Large intestine (tissue), 3 donors: ENCODE measurements at regions not wholly inside any gene's neighbourhood (a gene's known extent, or its start where the extent isn't known, plus 50 kb on each side); places are given as distances from the start of the nearest gene placed in this dataset.

Experiments used
- DNase-seq, 2 donors: peaks; one replicate each; pipeline versions ENCODE4 v3.0.0 to v3.0.0-alpha.2; 2013
- H3K27ac ChIP-seq: one replicate; pipeline ENCODE4 v1.5.1; 2013; ENCODE audit warnings: low read length
- H3K27me3 ChIP-seq: 2 replicates; pipeline ENCODE4 v1.6.1; 2013; ENCODE audit warnings: low read length; ENCODE audit not compliant: control insufficient read depth, insufficient read depth
- H3K36me3 ChIP-seq: 2 replicates; pipeline ENCODE4 v1.6.1; 2013; ENCODE audit warnings: low read length; ENCODE audit not compliant: control insufficient read depth, insufficient read depth
- H3K4me1 ChIP-seq: one replicate; pipeline ENCODE4 v1.6.1; 2013; ENCODE audit warnings: low read length; ENCODE audit not compliant: control insufficient read depth, insufficient read depth
- H3K4me3 ChIP-seq: one replicate; pipeline ENCODE4 v1.5.1; 2013; ENCODE audit warnings: low read length
- H3K9me3 ChIP-seq: one replicate; pipeline ENCODE4 v1.6.1; 2013; ENCODE audit warnings: mild to moderate bottlenecking, low read depth, low read length, moderate library complexity; ENCODE audit not compliant: control insufficient read depth
- WGBS: methylation state at CpG from one replicate; pipeline ENCODE4 v1.1.5; 2013; ENCODE audit warnings: low lambda C conversion rate; ENCODE audit not compliant: insufficient coverage; 5-methylcytosine and 5-hydroxymethylcytosine counted together

DNA sequence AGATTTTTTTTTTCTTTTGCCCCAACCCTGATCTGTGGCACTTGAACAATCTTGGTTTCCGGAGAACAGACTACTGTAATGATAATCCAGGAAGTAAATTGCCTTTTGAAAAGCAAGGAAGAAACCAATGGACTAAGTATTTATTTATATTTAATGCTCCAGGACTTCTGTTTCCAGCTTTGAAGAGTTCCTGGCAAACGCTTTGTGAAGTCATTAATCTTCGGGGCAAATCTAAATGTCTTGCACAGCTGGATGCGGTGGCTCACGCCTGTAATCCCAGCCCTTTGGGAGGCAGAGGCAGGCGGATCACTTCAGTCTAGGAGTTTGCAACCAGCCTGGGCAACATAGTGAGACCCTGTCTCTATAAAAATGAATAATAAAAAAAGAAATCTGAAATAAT is 135.1 kb upstream of the GATA6 start:
- H3K4me1 ChIP-seq: peaks cover 13% of the 10 kb centered on the region
- no peaks in the 10 kb centered on the region for H3K27me3 ChIP-seq
- no peak overlapping the region for H3K27ac ChIP-seq
- H3K9me3 ChIP-seq: no peaks in the 10 kb centered on the region
- DNase-seq: no peak
- no peak overlapping the region for H3K4me3 ChIP-seq
- WGBS: no CpG with 5 or more reads among the region's 6 CpGs
- H3K36me3 ChIP-seq: no peaks in the 10 kb centered on the region

DNA sequence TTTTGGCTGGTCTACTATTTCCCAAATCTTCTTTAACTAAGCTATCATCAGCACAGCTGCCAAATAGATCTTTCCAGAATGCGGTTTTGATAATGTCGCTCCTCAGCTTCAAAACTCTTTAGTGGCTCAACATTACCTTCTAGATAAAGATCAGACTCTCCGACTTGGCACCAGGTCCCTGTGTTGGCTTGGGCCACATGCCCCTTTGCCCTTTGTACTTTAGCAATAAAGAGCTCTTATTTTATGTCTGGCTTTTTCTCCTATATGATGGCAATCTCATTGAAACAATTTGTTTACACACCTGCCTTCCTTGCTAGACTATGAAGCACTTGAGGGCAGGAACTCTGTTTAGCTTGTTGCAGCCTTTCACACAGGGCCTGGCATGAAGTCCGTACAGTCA is 128.9 kb upstream of the GATA6 start:
- no CpG with 5 or more reads among the region's 4 CpGs for WGBS
- no peaks in the 10 kb centered on the region for H3K27me3 ChIP-seq
- DNase-seq: peak in 1 of 2 donors; percentile 59
- peak overlapping the region; percentile 9 for H3K27ac ChIP-seq
- H3K9me3 ChIP-seq: peaks cover 3% of the 10 kb centered on the region
- H3K4me1 ChIP-seq: peaks cover 26% of the 10 kb centered on the region
- H3K36me3 ChIP-seq: no peaks in the 10 kb centered on the region
- H3K4me3 ChIP-seq: no peak overlapping the region

DNA sequence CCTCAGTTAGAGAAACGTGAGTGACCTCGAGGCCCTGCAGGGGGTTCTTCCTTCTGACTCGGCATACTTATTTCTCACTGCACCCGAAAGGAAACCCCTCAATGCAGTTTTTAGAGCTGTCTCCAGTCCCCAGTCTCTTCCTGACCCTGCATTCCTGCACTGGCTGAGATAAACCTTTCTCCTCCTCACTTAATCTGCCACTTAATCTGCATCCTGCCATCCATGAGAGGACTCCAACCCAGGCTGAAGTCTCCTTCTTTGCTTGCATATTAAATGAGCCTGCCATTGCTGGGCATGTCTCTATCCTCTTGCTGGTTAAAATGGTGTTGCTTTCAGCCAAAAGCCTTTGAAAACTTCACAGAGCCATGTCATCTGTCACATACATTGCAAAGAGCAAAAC is 125.6 kb upstream of the GATA6 start:
- DNase-seq: no peak
- H3K27ac ChIP-seq: peak overlapping the region; percentile 98
- H3K27me3 ChIP-seq: no peaks in the 10 kb centered on the region
- peaks cover 55% of the 10 kb centered on the region for H3K4me1 ChIP-seq
- no peak overlapping the region for H3K4me3 ChIP-seq
- H3K9me3 ChIP-seq: peaks cover 3% of the 10 kb centered on the region
- no CpG with 5 or more reads among the region's 4 CpGs for WGBS
- H3K36me3 ChIP-seq: no peaks in the 10 kb centered on the region

DNA sequence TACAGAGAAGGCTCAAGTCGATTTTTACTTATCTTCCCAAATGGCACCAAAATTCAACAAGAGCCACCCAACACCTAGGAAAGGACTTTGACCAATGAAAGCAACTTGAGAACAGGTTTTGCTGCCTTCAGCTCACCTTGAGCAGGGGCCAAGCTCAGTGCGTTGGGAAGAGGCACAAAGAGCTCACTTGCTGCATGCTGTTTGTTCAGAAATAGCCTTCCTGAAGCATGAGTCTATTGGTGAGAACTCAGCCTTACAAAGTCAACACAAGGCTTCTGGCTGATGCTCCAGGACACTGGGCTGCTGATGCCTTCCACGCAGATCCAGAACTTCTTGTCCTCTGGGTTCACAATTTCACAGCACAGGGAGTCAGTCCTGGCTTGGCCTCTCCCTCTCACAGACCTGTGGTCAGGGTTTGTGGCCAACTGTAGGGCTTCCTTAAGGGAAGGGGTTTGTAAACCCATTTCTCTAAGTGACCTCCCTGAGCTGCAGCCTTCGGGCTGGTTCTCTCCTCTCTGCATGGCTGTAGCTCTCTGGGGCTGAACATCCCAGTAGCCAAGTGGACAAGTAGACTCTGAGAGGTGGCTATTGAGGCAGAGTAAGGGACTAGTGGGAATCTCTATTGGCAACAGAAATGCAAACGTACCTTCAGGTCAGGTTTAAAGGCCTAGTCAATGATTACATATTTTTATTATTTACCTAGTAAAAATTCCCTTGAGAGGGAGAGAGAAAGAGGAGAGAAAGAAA is 124.7 kb upstream of the GATA6 start:
- Histone ChIP-seq H3K27me3 (no peaks in the 10 kb centered on the region), H3K9me3 (peaks cover 3% of the 10 kb centered on the region), H3K4me1 (peaks cover 62% of the 10 kb centered on the region), H3K27ac (peak overlapping the region; percentile 98), H3K36me3 (no peaks in the 10 kb centered on the region), H3K4me3 (peak overlapping the region; percentile 4)
- 0% methylated on average over 1 of the region's 5 CpGs for WGBS
- DNase-seq: peak; percentile 89 to 95

DNA sequence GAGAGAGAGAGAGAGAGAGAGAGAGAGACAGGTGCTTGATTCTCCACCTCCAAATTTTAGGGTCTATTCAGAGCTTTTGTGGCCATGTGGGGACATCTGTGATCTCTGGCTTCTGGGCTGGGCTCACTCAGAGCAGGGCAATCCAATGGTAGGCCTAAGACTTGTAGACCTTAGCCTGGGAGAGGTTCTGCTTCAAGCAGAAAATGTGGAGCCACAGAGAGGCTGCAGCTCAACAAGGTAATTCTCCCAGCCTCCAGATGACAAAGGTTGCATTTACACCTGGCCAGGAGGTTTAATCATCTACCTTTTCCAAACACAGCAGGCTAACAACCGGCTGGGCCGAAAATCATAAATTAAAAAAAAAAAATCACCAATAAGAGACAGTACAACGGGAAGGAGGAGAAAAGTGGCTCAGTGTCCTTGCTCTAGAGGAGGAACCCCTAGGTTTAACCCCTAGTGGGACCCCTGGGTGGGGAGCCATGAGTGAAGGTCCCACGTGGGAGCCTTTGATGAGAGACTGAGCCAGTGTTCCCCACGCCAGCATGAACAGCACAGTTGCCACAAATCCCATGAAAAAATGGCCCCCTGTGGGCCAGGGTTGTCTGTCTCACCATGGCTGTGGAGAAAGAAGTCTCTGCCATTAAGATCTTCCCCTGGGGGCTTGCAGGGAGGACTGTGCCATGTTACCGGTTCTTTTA is 124.0 kb upstream of the GATA6 start:
- Histone ChIP-seq H3K9me3 (peaks cover 3% of the 10 kb centered on the region), H3K27me3 (no peaks in the 10 kb centered on the region), H3K36me3 (no peaks in the 10 kb centered on the region), H3K4me3 (no peak overlapping the region), H3K4me1 (peaks cover 63% of the 10 kb centered on the region), H3K27ac (peak overlapping the region; percentile 98)
- DNase-seq: peak; percentile 87 to 97
- no CpG with 5 or more reads among the region's 6 CpGs for WGBS

DNA sequence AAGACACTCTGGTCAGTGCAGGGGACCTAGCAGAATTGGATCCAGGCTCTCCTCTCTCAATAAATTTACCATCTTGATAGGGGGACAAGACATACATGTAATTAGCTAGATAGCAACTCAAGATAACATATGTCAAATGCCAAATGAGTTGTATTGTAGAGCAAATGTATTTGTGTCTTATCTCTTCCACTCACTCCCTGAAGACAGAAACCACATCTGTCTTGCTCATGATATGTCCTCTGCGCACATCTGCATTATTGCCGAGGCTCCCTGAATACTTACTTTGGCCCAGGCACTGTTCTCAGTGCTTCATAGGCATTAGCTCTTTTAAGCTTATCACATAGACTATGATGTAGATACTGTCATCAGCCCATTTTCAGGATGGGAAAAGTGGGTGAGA is 122.9 kb upstream of the GATA6 start:
- no peak for DNase-seq
- Histone ChIP-seq H3K4me1 (peaks cover 65% of the 10 kb centered on the region), H3K9me3 (no peaks in the 10 kb centered on the region), H3K36me3 (no peaks in the 10 kb centered on the region), H3K4me3 (no peak overlapping the region), H3K27ac (peak overlapping the region; percentile 98), H3K27me3 (no peaks in the 10 kb centered on the region)
- no CpG with 5 or more reads among the region's 2 CpGs for WGBS

DNA sequence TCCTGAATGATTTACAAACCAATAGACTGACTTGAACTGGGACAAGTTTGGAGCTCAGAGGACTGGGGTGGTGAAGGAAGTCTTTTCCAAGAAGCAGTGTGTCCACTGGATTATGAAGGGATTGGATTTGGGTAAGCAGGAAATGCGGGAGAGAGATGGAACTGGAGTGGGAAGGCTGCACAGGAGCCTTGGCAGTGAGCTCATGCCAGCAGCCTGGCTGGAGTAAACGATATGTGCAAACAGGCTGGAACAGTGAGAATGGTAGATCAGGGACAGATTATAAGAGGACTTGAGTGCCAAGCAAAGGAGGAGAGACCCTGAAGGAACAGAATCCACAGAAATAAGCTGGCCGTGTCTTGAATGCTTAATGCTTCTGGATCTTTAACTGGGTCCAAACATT is 121.9 kb upstream of the GATA6 start:
- no CpG with 5 or more reads among the region's 3 CpGs for WGBS
- DNase-seq: no peak
- Histone ChIP-seq H3K27ac (no peak overlapping the region), H3K9me3 (no peaks in the 10 kb centered on the region), H3K27me3 (no peaks in the 10 kb centered on the region), H3K4me3 (no peak overlapping the region), H3K36me3 (no peaks in the 10 kb centered on the region), H3K4me1 (peaks cover 67% of the 10 kb centered on the region)

DNA sequence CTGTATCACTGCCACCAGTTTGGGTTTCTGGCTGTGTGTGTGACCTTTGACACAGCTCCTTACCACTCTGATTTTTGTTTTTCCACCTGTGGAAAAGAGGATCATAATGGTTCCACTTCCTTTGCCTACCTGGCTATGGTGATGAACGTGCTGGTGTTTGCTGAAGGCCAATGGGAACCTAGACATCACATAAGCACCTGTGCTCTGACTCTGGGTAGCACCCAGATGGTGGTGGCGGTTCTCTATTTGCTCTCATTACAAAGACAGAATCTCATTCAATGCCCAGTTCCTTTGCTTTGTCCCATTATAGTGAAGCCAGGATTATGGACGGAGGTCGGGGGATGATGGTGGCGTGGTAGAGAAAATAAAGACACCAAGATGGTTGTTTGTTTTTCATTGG is 121.2 kb upstream of the GATA6 start:
- no peak overlapping the region for H3K27ac ChIP-seq

DNA sequence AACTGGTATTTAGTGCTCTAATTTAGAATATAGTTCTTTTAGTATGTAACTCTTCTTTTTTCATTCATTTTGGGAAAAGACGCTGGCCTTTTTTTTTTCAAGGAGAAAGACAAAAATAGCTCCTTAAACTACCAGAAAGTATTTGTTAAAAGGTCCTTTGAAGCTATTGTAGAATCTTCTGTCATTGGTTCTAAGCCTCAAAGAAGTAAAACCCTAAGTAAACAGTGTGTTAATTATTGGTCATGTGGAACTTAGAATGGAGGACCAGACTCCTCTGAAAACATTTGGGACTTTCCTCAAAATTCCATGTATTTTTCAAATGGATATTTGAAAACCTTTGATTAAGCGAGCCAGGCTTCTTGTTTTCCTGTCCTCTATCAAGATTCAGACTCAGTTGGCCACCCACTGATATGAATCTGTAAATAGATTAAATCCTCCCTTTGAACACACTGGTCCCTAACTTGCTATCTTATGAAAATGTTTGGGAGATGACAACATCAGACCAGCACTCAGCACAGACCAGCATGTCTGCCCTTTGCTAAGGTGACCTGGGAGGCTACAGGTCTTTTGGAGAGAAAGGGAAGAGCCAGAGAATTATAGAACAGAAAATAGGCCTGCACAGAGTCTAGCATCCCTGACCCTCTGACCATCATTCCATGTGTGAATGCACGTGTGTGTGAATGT is 120.3 kb upstream of the GATA6 start:
- H3K4me1 ChIP-seq: peaks cover 56% of the 10 kb centered on the region
- H3K9me3 ChIP-seq: no peaks in the 10 kb centered on the region
- no peaks in the 10 kb centered on the region for H3K36me3 ChIP-seq
- DNase-seq: no peak
- no CpG with 5 or more reads among the region's 3 CpGs for WGBS
- H3K27me3 ChIP-seq: no peaks in the 10 kb centered on the region
- H3K27ac ChIP-seq: no peak overlapping the region
- no peak overlapping the region for H3K4me3 ChIP-seq

More for the DNA sequence above, 121.2 kb upstream of the GATA6 start:
- Histone ChIP-seq H3K4me1 (peaks cover 64% of the 10 kb centered on the region), H3K4me3 (no peak overlapping the region), H3K27me3 (no peaks in the 10 kb centered on the region), H3K36me3 (no peaks in the 10 kb centered on the region), H3K9me3 (no peaks in the 10 kb centered on the region)
- DNase-seq: no peak
- 100% methylated on average over 2 of the region's 5 CpGs for WGBS

DNA sequence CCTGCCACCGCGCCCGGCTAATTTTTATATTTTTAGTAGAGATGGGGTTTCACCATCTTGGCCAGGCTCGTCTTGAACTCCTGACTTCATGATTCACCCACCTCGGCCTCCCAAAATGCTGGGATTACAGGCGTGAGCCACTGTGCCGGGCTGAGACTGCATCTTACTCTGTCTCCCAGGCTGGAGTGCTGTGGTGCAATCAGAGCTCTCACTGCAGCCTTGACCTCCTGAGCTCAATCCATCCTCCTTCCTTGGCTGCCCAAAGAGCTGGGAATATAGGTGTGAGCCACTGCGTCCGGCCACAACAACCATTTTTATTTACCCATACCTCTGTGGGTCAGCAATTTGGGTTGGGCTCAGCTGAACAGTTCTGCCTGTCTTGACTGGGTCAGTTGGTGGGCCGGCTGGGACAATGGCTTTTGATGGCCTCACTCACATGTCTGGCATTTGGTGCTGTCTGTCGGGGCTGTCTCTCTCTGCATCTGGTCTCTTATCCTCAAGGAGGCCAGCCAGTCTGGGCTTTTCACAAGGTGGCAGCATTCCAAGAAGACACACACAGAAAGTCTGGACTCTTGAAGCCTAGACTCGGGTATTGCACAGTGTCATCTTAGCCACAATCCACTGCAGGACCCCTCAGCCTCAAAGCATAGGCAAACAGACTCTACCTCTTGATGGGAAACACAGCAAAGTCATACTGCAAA is 116.8 kb upstream of the GATA6 start:
- no CpG with 5 or more reads among the region's 12 CpGs for WGBS
- no peaks in the 10 kb centered on the region for H3K36me3 ChIP-seq
- peaks cover 31% of the 10 kb centered on the region for H3K4me1 ChIP-seq
- H3K9me3 ChIP-seq: no peaks in the 10 kb centered on the region
- H3K27me3 ChIP-seq: no peaks in the 10 kb centered on the region
- peak overlapping the region; percentile 54 for H3K27ac ChIP-seq
- DNase-seq: peak; percentile 61 to 76
- no peak overlapping the region for H3K4me3 ChIP-seq
